Lung microvascular endothelial cell (primary cell): ENCODE measurements at regions not wholly inside any gene's neighbourhood (a gene's known extent, or its start where the extent isn't known, plus 50 kb on each side); places are given as distances from the start of the nearest gene placed in this dataset.
"Not testable (repeated sequence)": the region's sequence is repeated elsewhere in the genome, so short reads cannot be mapped to it uniquely, and the experiment has no call there.

ENCODE experiments used
- DNase-seq, 2 donors: peaks; one replicate each; pipeline versions ENCODE4 v3.0.0 to v3.0.0-alpha.2; 2010; ENCODE audit warnings: low read depth in 2 of 2

DNA sequence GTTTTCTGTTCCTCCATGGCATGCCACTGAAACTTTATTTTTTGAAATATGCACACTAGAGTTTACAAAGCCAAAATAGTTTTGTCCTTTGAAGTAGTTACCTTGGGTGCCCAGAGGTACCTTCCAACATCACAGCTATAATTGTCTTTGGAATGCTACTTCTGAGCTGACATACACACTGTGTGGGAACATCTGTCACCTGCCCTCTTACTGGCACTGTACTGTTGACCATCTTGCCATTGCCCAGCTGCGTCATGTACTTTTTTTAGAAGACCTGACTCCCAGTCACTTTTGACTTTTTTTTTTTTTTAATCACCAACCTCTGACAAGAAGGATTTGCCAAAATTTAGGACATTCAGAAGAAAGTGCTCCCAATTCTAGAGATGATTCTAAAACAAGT is 200.5 kb upstream of the CXorf66 start:
- DNase-seq, result no peak

DNA sequence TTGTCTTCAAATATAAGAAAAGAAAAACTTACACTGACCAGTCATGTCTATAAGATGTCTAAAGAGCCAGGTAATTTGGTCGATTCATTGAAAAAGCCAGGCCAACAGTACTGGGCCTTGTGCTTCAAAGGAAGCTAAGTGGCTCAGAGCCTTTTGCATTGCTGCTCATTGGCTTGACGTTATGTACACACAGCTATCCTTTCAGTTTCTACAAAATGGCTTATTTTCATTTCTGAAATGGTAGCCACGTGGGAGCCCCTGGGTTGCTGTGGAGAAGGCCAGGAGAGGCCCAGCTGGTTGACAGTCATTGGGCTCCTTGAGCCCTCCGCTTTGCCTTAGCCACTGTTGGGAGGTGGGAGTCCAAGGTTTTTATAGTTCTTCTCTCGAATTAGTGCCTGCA is 199.1 kb upstream of the CXorf66 start:
- DNase-seq, result no peak

DNA sequence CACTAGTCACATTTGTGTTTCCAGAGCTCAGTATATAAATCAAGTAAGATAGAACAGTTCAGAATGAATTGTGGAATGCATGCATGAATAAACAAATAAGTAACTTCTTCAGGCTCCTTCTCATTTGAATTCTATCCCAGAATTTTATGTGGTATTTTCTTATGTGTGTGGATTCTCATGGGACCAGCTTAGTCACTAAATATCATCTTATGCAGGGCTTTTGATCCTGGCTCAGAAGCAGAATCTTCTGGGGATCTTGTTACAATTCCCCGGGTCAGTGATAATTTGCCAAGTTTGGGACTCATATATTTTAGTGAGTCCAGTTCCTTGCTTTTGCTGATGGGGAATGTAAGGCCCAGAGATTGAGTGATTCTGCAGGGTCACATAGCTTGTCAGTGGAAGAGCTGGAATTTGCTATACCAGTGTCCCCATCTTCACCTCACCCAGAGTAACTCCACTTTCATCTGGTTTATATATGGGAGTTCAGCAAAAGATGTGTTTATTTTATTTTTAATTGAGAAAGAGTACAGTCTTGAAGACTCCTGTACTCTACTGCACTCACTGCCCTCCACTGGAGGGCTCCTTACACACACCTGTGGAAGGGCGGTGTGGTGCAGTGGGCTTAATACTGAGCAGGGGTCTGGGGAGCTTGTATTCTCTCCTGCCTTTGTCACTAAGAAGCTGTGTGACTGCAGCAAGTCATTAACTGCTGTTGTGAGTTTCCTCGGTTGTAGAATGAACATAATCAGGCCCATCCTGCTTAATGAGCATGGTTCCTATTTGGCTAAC is 198.2 kb upstream of the CXorf66 start:
- DNase-seq, result no peak

DNA sequence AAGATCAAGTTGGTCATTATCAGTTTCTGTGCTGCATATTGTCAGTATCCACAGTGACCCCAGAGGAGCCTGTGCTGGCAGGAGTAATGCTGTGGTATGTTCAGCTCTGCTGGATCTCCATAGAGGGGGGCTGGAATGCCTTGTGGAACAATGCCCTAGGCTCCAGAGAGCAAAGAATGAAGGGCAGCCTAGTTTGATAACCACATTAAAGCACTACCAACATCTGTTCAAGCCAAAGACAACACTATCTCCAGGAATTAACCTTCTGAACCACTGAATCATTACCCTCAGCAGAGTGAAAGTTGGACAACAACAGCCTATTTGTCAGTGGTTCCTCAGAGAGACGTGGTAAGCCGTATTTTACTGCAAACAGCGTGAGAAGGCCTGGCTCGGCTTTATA is 192.3 kb upstream of the CXorf66 start:
- peak in 1 of 2 donors; percentile 34 for DNase-seq

DNA sequence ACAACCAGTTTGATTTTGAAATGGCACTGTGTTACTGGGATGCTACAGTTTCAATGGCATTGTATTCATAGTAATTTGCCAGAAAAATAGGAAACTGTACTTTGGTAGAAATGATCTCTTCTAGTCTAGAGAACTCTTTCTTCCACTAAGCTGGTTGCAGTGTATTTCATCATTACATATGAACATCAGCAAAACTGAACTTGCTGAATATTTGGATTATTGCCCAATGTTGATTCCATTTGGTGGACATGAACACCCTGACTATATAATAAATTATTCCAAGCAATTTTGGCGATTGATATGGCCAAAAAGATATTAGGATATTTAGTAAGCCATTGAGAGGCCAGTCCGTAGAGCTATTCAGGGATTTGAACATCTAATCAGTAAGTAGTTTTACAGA is 191.8 kb upstream of the CXorf66 start:
- DNase-seq, result no peak

DNA sequence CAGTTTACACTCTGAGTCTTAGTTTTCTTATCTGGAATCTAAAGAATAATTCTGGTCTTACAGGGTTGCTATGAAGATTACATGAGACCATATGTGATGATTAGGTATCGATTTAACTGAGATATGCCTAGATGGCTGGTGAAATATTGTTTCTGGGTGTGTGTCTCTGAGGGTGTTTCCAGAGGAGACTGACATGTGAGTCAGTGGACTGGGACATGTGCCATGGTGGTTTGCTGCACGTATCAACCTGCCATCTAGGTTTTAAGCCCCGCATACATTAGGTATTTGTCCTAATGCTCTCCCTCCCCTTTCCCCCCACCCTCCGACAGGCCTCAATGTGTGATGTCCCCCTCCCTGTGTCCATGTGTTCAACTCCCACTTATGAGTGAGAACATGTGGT is 186.0 kb upstream of the CXorf66 start:
- no peak for DNase-seq

- DNase-seq, result no peak
These were observed 184.4 kb upstream of the CXorf66 start for GRCh38 chrX:140149761-140150160.

GRCh38 chrX:140141444-140142029 is 176.2 kb upstream of the CXorf66 start:
- peak; percentile 29 to 45 for DNase-seq

DNA sequence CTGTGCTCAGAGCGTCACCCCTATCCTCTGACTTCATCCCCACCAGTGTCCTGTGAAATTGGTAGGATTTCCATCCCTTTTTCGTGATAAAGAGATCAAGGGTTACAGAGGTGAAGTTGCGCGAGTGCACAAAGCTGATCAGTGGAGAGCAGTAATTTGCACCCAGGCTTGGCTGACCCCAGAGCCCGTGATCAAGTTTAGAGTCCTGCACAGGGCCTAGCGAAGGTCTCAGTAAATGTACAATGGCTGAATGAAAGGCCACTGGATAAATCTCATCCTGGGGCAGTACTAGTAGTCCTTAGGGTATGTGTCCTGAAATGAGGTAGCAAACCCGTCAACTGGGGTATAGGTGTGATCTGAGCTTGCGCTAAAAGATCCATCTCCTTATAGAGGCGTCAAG is 173.2 kb upstream of the CXorf66 start:
- not testable (repeated sequence) for DNase-seq

- DNase-seq, result not testable (repeated sequence)
These were observed 172.7 kb upstream of the CXorf66 start for GRCh38 chrX:140138065-140138464.

GRCh38 chrX:140132937-140133336 is 167.6 kb upstream of the CXorf66 start:
- no peak for DNase-seq

DNA sequence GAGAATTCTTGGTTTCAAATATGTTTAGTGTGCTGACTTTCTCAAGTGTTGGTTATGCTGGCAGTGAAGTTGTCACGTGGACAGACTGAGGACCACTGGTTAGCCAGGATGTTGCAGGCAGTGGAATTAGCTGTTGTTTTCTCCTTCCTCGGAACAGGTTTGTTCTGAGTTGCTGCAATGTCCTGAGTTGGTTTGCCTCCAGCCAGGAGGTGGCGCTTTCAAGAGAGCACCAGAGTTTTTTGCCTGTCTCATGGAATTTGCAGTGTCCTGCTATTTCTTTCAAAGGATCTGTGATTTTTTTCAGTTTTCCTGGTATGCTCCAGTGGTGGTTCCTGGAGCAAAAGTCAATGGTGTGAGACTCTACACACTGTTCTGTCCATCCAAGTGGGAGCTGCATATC is 158.1 kb upstream of the CXorf66 start:
- no peak for DNase-seq

- not testable (repeated sequence) for DNase-seq
These were observed 148.7 kb upstream of the CXorf66 start for GRCh38 chrX:140114059-140114458.

DNA sequence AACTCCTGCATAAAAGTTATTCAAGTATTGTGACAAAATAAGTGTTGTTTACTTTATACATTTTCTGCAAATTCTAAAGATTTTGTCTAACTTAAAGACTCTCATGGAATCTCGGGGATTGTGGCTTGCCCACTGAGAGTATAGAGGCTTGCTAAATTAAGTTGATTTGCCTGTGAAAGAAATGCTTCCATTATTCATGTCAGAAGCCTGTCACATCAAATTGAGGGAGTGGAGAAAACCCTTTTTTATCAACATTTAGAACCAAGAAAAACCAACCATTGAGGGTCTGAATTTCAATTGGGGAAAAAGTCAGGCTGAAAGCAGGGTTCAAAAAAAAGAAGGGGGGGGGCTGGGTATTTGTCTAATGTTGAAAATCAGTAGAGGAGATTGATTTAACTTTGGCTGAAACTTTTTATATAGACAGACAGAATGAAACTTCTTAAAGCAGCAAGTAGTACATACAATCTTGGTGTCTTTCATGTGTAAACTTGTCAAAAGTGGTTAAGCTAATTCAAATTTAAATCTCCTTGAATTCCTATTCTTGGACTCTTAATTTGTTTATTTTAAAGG is 144.8 kb upstream of the CXorf66 start:
- DNase-seq, result no peak

- no peak for DNase-seq
These were observed 139.4 kb upstream of the CXorf66 start for GRCh38 chrX:140104760-140105159.

- DNase-seq, result no peak
These were observed 133.9 kb upstream of the CXorf66 start for GRCh38 chrX:140099221-140099620.

DNA sequence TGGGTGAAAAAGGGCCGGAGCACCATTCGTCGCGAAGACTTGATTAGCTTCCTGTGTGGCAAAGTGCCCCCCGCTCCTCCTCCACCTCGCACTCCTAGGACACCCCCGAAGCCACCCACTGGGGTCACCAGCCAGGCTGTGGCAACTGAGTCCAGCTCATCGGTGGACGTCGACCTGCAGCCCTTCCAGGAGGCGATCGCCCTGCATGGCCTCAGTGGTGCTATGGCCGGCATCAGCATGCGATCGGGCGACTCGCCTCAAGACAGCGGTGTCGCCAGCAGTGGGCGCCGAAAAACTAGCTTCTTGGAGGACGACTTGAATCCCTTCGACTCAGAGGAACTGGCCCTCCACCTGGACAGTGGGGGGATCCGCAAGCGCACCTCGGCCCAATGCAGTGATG is 126.8 kb upstream of the CXorf66 start:
- no peak for DNase-seq

- no peak for DNase-seq
These were observed 126.0 kb upstream of the CXorf66 start for GRCh38 chrX:140091125-140091886.

DNA sequence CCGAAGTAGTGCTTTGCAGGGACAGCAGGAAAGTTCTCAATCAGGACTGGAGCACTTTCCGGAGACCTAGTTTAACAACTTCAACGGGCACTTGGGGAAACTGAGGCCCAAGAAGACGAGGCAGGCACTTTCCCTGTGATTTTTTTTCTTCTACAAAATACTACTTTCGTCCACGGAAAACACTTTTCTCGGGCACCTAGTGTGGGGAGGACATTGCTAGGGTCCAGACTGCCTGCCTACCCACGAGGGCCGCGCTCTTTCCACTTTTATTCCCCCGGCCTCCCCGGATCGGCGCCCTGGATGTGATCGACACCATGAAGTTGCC is 125.4 kb upstream of the CXorf66 start:
- no peak for DNase-seq

GRCh38 chrX:140088438-140088837 is 123.1 kb upstream of the CXorf66 start:
- DNase-seq, result no peak

DNA sequence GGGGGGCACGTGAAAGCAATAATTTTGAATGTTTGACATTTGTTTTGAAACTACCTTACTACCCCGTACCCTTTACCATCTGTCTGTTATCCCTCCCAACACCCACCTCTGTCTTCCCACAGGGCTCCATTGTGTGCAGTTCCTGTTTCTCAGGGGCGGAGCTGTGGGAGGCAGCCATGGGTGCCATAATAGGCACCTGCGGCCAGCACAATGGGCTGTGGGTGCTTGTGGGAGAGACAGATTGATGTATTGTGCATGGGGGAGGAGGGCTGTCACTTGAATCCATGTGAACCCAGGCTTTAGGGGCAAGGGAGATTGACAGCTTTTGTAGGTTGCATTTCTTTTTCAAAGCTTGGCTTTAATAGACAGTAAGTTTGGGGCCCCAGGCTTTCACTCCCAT is 122.6 kb upstream of the CXorf66 start:
- no peak for DNase-seq

DNA sequence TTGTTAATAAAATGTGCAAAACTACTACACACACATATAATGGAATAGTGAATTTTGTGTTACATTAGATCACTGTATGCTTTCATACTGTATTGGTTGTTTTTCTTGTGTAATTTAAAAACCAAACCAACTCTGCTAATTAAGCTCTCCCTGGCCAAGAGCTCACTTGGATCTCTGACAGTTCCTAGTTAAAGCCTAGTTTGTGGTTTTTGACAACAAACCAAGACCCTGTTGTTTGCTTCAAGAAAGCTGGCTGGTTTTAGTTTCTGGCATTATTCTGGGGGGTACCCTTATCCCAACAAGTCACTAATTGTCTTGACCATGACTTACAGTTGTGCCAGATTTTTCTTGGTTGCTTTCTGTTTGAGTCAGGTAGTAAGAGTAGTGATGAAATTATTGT is 121.4 kb upstream of the CXorf66 start:
- no peak for DNase-seq
